CD4-positive, alpha-beta T cell (primary cell): ENCODE measurements at regions not wholly inside any gene's neighbourhood (a gene's known extent, or its start where the extent isn't known, plus 50 kb on each side); places are given as distances from the start of the nearest gene placed in this dataset.
"Not testable (repeated sequence)": the region's sequence is repeated elsewhere in the genome, so short reads cannot be mapped to it uniquely, and the experiment has no call there.

Source experiments
- ATAC-seq: fragments of 200-7000 bp; cut with Tn5 transposase; one replicate; pipeline ENCODE4 v1.10.0; 2022; ENCODE audit warnings: mild to moderate bottlenecking; ENCODE audit not compliant: poor library complexity
- CTCF ChIA-PET: fragments of 350-600 bp; sonication (Branson Sonifier 250); formaldehyde crosslinking; loops from one replicate; lab custom pipeline; 2021; ENCODE audit warnings: antibody characterized with exemption, inconsistent platforms; lab: Charles Lee
- POLR2A ChIA-PET: fragments of 350-600 bp; sonication (Branson Sonifier 250); formaldehyde crosslinking; loops from one replicate; lab custom pipeline; 2021; ENCODE audit warnings: antibody characterized with exemption, inconsistent platforms; lab: Charles Lee
- DNase-seq, 14 experiments: peaks; one replicate each; pipeline ENCODE4 v3.0.0-alpha.2; 2013 to 2020; ENCODE audit warnings: mixed read lengths in 2 of 14
- H3K27ac ChIP-seq, 2 donors: one replicate each; pipeline versions ENCODE4 v1.5.1 to v1.7.0; 2013; ENCODE audit warnings: low read length in 2 of 2, low read depth in 1 of 2, mild to moderate bottlenecking in 1 of 2
- H3K27me3 ChIP-seq, 2 experiments: 1 replicate in 1 of 2; 2 replicates in 1 of 2; pipeline versions ENCODE4 v1.6.1 to v1.7.0; 2013; ENCODE audit warnings: low read length in 2 of 2, control low read depth in 1 of 2, mild to moderate bottlenecking in 1 of 2, moderate library complexity in 1 of 2; ENCODE audit not compliant: insufficient read depth in 2 of 2, control insufficient read depth in 1 of 2
- H3K36me3 ChIP-seq: one replicate; pipeline ENCODE4 v1.6.1; 2013; ENCODE audit warnings: low read length, control low read depth; ENCODE audit not compliant: insufficient read depth
- H3K4me1 ChIP-seq: one replicate; pipeline ENCODE4 v1.6.1; 2013; ENCODE audit warnings: low read length, control low read depth; ENCODE audit not compliant: insufficient read depth
- H3K4me3 ChIP-seq: one replicate; pipeline ENCODE4 v1.5.1; 2013; ENCODE audit warnings: mild to moderate bottlenecking, low read length, moderate library complexity
- H3K9me3 ChIP-seq, 2 experiments: 1 replicate in 1 of 2; 2 replicates in 1 of 2; pipeline versions ENCODE4 v1.6.1 to v1.7.0; 2013; ENCODE audit warnings: low read length in 2 of 2, mild to moderate bottlenecking in 2 of 2, control low read depth in 1 of 2, moderate library complexity in 1 of 2; ENCODE audit not compliant: control insufficient read depth in 1 of 2, insufficient read depth in 1 of 2
- H3K27ac Mint-ChIP-seq: one replicate; pipeline ENCODE4 v1.8.0; 2020; ENCODE audit warnings: mixed read lengths
- H3K27me3 Mint-ChIP-seq: one replicate; pipeline ENCODE4 v1.8.0; 2021; ENCODE audit warnings: mixed read lengths
- H3K36me3 Mint-ChIP-seq: one replicate; pipeline ENCODE4 v1.8.0; 2021; ENCODE audit warnings: low read depth, mixed read lengths
- H3K4me1 Mint-ChIP-seq: one replicate; pipeline ENCODE4 v1.8.0; 2021; ENCODE audit warnings: low read depth, mixed read lengths
- H3K4me3 Mint-ChIP-seq: one replicate; pipeline ENCODE4 v1.8.0; 2020; ENCODE audit warnings: mild to moderate bottlenecking, mixed read lengths
- H3K9me3 Mint-ChIP-seq: one replicate; pipeline ENCODE4 v1.8.0; 2020; ENCODE audit warnings: mixed read lengths
- intact Hi-C, 2 experiments: fragments of 100-400 bp; cut with DNase I in 1 of 2; cut with micrococcal nuclease in 1 of 2; formaldehyde crosslinking; loops; one replicate each; pipeline versions ENCODE4 v1.15.1 to v1.9.0; 2023 to 2025; cut with DNase I, micrococcal nuclease
- TF ChIP-seq, protein P1 (sequence below): fragments of 200-600 bp; IDR thresholded peaks from one replicate; pipeline ENCODE4 v1.8.0; 2022; ENCODE audit warnings: antibody characterized with exemption, mild to moderate bottlenecking

DNA sequence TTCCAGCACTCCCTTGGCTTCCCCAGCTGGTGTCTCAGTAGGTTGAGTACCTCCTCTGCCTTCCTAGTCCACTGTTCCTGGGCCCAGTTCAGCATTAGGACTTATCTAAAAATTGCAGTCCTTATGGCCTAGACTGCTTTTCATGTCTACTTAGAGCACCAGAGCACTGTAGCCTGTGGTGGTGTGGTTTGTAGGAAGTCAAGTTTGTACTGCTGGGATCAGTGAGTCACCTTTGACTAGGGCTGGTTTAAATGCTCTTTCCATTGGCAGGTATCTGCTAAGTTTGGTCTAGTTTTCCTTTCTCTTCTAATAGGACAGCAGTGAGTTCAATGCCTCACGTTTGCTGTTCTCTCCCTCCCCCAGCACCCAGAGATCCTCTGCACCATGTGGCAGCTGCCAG is 233.6 kb upstream of the WDFY3 start:
- Mint-ChIP-seq H3K27ac (no peak overlapping the region), H3K4me1 (no peaks in the 10 kb centered on the region), H3K27me3 (no peaks in the 10 kb centered on the region), H3K36me3 (no peaks in the 10 kb centered on the region), H3K4me3 (no peak overlapping the region), H3K9me3 (peaks cover 10% of the 10 kb centered on the region)
- H3K36me3 ChIP-seq, result no peaks in the 10 kb centered on the region
- peaks cover 0 to 14% of the 10 kb centered on the region in 2 experiments for H3K9me3 ChIP-seq
- no peaks in the 10 kb centered on the region for H3K27me3 ChIP-seq
- H3K4me3 ChIP-seq, result no peak overlapping the region
- POLR2A ChIA-PET, result no interaction called here
- CTCF ChIA-PET, result no interaction called here
- intact Hi-C loops, result no loop called here
- DNase-seq, result no peak
- no peaks in the 10 kb centered on the region for H3K4me1 ChIP-seq
- TF ChIP-seq, protein P1, sequence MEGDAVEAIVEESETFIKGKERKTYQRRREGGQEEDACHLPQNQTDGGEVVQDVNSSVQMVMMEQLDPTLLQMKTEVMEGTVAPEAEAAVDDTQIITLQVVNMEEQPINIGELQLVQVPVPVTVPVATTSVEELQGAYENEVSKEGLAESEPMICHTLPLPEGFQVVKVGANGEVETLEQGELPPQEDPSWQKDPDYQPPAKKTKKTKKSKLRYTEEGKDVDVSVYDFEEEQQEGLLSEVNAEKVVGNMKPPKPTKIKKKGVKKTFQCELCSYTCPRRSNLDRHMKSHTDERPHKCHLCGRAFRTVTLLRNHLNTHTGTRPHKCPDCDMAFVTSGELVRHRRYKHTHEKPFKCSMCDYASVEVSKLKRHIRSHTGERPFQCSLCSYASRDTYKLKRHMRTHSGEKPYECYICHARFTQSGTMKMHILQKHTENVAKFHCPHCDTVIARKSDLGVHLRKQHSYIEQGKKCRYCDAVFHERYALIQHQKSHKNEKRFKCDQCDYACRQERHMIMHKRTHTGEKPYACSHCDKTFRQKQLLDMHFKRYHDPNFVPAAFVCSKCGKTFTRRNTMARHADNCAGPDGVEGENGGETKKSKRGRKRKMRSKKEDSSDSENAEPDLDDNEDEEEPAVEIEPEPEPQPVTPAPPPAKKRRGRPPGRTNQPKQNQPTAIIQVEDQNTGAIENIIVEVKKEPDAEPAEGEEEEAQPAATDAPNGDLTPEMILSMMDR, result no peak
- H3K27ac ChIP-seq, result no peak overlapping the region
- ATAC-seq, result no peak

DNA sequence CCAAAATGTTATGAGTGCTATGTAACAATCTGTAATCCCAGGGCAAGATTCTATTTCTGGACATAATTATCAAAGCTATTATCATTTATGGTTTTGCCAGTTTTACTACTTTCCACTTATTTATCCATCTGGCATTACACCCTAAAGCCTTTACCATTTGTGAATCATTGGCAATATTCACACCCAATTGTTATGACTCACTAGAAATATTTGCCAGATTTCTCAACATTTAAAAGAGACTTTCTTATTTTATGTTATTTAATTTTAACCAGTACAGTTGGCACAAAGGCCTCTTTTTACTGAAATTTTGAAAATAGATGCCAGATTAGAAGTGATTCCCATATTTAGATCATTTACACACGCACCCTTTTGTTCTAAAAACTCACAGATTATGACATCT is 242.7 kb upstream of the WDFY3 start:
- POLR2A ChIA-PET, result no interaction called here
- H3K9me3 ChIP-seq, result no peaks in the 10 kb centered on the region
- intact Hi-C loops, result no loop called here

DNA sequence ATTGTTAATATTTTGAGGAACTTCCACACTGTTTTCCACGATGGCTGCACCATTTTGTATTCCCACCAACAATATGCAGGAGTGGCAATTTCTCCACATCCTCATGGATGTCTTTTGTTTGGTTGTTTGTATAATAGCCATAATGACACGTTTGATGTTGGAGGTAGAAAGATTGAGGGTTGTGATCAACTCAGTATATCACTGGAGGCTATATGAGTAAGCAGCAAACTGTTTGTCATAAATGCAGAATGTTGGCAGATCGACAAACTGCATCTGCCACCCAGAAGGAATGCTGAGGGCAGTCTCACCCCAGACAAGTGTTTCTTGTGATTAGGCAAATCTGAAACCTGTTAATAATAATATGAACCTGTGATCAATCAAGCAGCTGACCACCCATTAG is 243.9 kb upstream of the WDFY3 start:
- Mint-ChIP-seq H3K4me1 (no peaks in the 10 kb centered on the region), H3K27ac (no peak overlapping the region), H3K27me3 (no peaks in the 10 kb centered on the region), H3K36me3 (no peaks in the 10 kb centered on the region), H3K4me3 (no peak overlapping the region), H3K9me3 (peaks cover 13% of the 10 kb centered on the region)
- H3K36me3 ChIP-seq, result no peaks in the 10 kb centered on the region
- intact Hi-C loops, result no loop called here
- DNase-seq, result no peak
- ATAC-seq, result no peak
- TF ChIP-seq, protein P1, result no peak
- CTCF ChIA-PET, result no interaction called here
- H3K4me1 ChIP-seq, result no peaks in the 10 kb centered on the region
- H3K4me3 ChIP-seq, result no peak overlapping the region
- H3K9me3 ChIP-seq, result no peaks in the 10 kb centered on the region
- POLR2A ChIA-PET, result interaction anchor here (0.6 kb wide), 1 partner anchor 8 kb away, joined by 3 read pairs; no protein-coding TSS in a partner anchor
- H3K27ac ChIP-seq, result no peak overlapping the region
- no peaks in the 10 kb centered on the region for H3K27me3 ChIP-seq

More for the DNA sequence above, 242.7 kb upstream of the WDFY3 start:
- Mint-ChIP-seq H3K9me3 (peaks cover 16% of the 10 kb centered on the region), H3K36me3 (no peaks in the 10 kb centered on the region), H3K27me3 (no peaks in the 10 kb centered on the region), H3K27ac (no peak overlapping the region), H3K4me1 (no peaks in the 10 kb centered on the region), H3K4me3 (no peak overlapping the region)
- Histone ChIP-seq H3K36me3 (no peaks in the 10 kb centered on the region), H3K27ac (no peak overlapping the region), H3K4me3 (no peak overlapping the region), H3K27me3 (no peaks in the 10 kb centered on the region), H3K4me1 (no peaks in the 10 kb centered on the region)
- CTCF ChIA-PET, result no interaction called here
- TF ChIP-seq, protein P1, result no peak
- no peak for DNase-seq
- no peak for ATAC-seq

DNA sequence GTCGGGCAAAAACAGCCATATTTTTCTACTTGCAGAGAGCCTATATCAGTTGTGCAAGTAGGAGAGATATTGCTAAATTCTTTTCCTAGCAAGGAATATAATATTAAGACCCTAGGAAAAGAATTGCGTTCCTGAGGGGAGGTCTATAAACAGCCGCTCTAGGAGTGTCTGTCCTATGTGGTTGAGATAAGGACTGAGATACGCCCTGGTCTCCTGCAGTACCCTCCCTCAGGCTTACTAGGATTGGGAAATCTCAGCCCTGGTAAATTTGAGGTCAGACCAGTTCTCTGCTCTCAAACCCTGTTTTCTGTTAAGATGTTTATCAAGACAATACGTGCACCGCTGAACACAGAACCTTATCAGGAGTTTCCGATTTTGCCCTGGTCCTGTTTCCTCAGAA is 250.1 kb upstream of the WDFY3 start:
- H3K27me3 ChIP-seq, POLR2A ChIA-PET, H3K27ac Mint-ChIP-seq, H3K27me3 Mint-ChIP-seq, H3K4me1 ChIP-seq, DNase-seq, ATAC-seq, H3K27ac ChIP-seq, H3K4me3 Mint-ChIP-seq, CTCF ChIA-PET, intact Hi-C loops, H3K36me3 Mint-ChIP-seq, H3K9me3 ChIP-seq, H3K36me3 ChIP-seq, H3K4me3 ChIP-seq, H3K4me1 Mint-ChIP-seq: not testable (repeated sequence)
- H3K9me3 Mint-ChIP-seq, result peaks cover 25% of the 10 kb centered on the region
